ENCODE measurements at regions not wholly inside any gene's neighbourhood (a gene's known extent, or its start where the extent isn't known, plus 50 kb on each side); places are given as distances from the start of the nearest gene placed in this dataset.
A peak's percentile ranks its signal among the peaks of the same experiment; 100 is the strongest.

DNA sequence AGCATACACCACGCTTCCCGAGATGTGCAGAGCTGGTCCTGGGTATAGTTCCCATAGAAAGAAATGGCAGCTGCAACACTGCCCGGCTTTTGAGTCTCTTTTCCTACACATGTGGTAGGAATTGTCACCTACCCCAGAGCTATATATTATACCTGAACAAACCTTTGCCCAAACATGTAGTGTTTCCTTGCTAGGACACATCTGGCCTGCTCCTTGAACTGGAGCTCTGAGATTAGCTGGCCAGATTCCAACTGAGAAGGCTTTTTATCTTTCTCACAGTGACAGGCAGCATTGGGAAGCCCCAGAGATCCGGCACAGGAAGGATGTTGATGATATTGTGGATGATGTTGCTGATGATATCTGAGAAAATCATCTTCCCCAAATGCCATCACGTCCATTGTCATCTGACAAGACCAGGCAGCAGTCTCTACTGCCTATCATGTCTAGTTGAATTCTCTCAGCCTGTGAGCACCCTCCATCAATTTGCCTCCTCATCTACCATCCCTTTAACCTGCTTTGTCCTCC, 115.0 kb upstream of the SMYD2 start:
- H3K27ac ChIP-seq, result peak overlapping the region; percentile 3; the same call in 1 of the 2 replicates
- no peak overlapping the region for H3K4me3 ChIP-seq
- no peaks in the 10 kb centered on the region for H4K20me1 ChIP-seq
- no peaks in the 10 kb centered on the region for H3K27me3 ChIP-seq
- H3K4me2 ChIP-seq, result peak overlapping the region; percentile 51
- no peaks in the 10 kb centered on the region for H3K36me3 ChIP-seq
- no peaks in the 10 kb centered on the region for H3K9me3 ChIP-seq
- H3K9ac ChIP-seq, result no peak overlapping the region; the same call in 1 of the 2 replicates
- no peak for TF ChIP-seq Cebpa-rat (IDR thresholded peaks at IDR 0.05)
- H3K4me1 ChIP-seq, result peaks cover 48% of the 10 kb centered on the region

DNA sequence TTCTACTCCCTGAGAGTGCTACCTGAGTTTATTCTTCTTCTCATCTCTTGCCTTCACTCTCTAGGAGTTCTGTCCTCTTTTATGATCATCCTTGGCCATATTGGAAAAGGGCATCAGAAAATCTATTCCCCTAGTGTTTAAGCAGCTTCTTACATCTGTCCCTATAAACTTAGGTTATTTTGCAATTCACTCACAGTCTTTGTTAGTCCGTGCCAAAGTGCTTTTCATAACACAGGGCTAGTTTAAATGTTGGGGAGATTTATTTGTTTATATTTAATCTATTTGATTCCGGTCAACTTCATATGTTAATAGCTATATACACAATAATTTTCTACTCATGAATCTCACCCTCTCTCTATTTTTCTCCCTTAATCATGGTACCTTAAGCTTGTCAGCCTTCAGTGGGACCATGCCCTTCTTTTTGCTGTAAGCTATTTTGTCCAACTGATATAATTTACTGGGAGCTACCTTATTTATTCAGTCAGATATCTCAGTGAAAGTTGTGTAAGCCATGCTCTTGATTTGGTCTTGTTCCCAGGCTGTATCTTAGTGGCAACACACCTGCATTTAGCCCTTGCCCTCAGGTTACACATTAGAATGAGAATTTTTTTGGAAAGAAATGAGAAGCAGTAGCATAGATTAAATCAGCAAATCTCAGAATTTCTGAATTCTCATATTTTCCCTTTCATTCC, 106.3 kb upstream of the SMYD2 start:
- Histone ChIP-seq H3K36me3 (no peaks in the 10 kb centered on the region), H3K27me3 (no peaks in the 10 kb centered on the region), H3K4me3 (no peak overlapping the region), H3K9me3 (no peaks in the 10 kb centered on the region), H3K4me1 (no peaks in the 10 kb centered on the region), H3K4me2 (no peak overlapping the region), H3K9ac (no peak overlapping the region), H3K27ac (no peak overlapping the region), H4K20me1 (no peaks in the 10 kb centered on the region)
- TF ChIP-seq Cebpa-rat (IDR thresholded peaks at IDR 0.05), result no peak

DNA sequence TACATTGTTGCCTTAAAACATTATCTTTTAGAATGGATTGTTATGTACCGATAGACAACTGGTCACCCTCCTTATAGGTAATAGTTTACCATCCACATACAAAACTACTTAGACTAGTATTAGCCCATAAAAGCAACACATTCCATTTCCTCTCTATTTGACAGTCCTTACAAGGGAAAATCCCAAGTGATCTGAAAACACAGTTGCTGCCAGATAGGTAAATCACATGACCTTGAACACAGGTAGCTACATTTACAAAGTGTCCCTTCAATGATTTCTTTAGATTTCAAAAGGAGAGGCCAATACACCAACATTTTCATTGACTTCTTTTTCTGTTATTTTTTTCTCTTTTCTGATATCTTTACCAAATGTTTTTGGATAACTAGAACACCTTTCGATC, 102.9 kb upstream of the SMYD2 start:
- Histone ChIP-seq H3K36me3 (no peaks in the 10 kb centered on the region), H3K4me2 (no peak overlapping the region), H3K4me1 (peaks cover 4% of the 10 kb centered on the region; the same call in 1 of the 2 replicates), H3K27ac (no peak overlapping the region), H4K20me1 (no peaks in the 10 kb centered on the region), H3K27me3 (no peaks in the 10 kb centered on the region), H3K4me3 (no peak overlapping the region), H3K9me3 (peaks cover 15% of the 10 kb centered on the region), H3K9ac (no peak overlapping the region)
- no peak for TF ChIP-seq Cebpa-rat (IDR thresholded peaks at IDR 0.05)

- H3K27me3 ChIP-seq, result peaks cover 40% of the 10 kb centered on the region
- H3K4me3 ChIP-seq, result no peak overlapping the region
- no peak for TF ChIP-seq Cebpa-rat (IDR thresholded peaks at IDR 0.05)
- no peaks in the 10 kb centered on the region for H3K36me3 ChIP-seq
- no peaks in the 10 kb centered on the region for H4K20me1 ChIP-seq
- H3K9ac ChIP-seq, result no peak overlapping the region
- peaks cover 18% of the 10 kb centered on the region for H3K9me3 ChIP-seq
- H3K27ac ChIP-seq, result no peak overlapping the region
- H3K4me2 ChIP-seq, result no peak overlapping the region
- peaks cover 30% of the 10 kb centered on the region for H3K4me1 ChIP-seq
Observed at GRCh38 chr1:214184992-214185391, 96.0 kb upstream of the SMYD2 start.

DNA sequence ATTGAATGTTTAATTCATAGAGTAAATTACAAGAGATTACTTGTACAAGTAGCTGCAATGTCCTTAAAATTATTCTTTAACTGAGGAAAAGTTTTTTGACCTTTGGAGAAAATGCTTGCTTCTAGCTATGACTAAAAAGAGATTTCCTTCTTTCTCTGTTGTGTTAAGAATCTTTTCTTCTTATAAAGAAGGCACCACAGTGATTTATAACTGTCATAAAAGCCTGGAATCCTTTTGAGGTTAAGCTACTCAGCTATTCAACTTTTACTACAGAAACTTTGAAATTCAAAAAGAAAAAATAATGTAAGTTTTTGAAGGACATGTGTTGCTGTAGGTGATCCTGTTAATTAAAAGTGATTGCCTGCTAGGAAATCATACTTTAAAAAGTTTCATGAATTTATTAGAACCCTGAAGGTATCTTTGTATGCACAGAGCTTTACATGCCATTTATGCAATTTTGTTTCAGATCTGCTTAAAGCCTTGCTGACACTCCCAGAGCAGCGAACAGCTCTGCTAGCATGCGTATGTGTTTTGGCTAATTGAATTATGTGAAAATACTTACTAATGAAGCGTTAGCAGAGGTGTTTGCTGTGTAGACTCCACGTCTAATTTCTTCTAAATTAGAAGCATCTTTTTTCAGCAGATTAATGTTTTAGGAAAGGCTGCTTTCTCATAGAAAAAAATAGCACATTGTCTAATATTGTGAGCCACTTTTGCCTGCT, 94.7 kb upstream of the SMYD2 start:
- Histone ChIP-seq H4K20me1 (no peaks in the 10 kb centered on the region), H3K27ac (no peak overlapping the region), H3K4me1 (peaks cover 26% of the 10 kb centered on the region), H3K4me2 (peak overlapping the region; percentile 85; the same call in 1 of the 2 replicates), H3K36me3 (no peaks in the 10 kb centered on the region), H3K9ac (no peak overlapping the region), H3K4me3 (no peak overlapping the region), H3K9me3 (peaks cover 15% of the 10 kb centered on the region), H3K27me3 (peaks cover 40% of the 10 kb centered on the region)
- no peak for TF ChIP-seq Cebpa-rat (IDR thresholded peaks at IDR 0.05)

DNA sequence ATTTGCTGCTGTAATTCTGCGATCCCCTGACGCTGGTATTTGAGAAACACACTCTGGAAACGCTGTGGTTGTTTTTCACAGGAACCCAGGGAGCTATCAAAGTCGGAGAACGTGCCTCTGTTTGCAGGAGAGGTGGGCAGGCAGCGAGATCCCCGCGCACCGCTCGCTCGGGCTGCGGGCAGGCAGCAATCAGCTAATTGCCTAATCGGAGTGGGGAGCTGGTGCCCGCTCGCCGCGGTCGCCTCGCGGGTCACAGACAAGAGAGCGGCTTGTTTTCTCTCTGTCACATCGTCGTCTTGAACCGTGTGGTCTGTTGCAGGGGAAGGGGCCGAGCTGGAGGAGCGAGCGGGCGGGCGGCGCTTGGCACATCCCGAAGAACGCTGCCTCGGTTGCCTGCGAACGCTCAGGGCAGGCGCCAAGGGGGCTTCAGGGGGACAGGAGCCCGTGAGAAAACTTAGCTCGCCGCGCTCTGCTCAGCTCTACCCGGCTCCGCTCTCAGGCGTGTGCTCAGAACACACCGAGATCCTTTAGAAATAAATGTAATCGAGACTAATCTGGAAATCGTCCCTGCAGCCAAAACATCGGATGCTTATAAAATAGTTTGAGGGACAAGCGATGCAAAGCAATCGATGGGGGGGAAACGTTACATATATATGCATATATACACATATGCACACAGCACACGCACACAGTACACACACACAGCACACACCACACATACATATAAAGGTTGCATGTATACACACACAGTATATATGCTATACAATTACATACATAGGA, 93.6 kb upstream of the SMYD2 start:
- H3K9me3 ChIP-seq, result peaks cover 10% of the 10 kb centered on the region
- no peaks in the 10 kb centered on the region for H3K36me3 ChIP-seq
- TF ChIP-seq Cebpa-rat (IDR thresholded peaks at IDR 0.05), result no peak
- H3K4me1 ChIP-seq, result peaks cover 26% of the 10 kb centered on the region
- peaks cover 40% of the 10 kb centered on the region for H3K27me3 ChIP-seq
- H3K4me3 ChIP-seq, result peak overlapping the region; percentile 60
- no peaks in the 10 kb centered on the region for H4K20me1 ChIP-seq
- H3K9ac ChIP-seq, result peak overlapping the region; percentile 8; the same call in 1 of the 2 replicates
- H3K4me2 ChIP-seq, result peak overlapping the region; percentile 85
- no peak overlapping the region for H3K27ac ChIP-seq

GRCh38 chr1:214187933-214188332, 93.0 kb upstream of the SMYD2 start:
- H3K27ac ChIP-seq, result no peak overlapping the region
- H3K27me3 ChIP-seq, result peaks cover 40% of the 10 kb centered on the region
- no peak overlapping the region for H3K4me3 ChIP-seq
- H3K4me2 ChIP-seq, result peak overlapping the region; percentile 85
- no peaks in the 10 kb centered on the region for H4K20me1 ChIP-seq
- peaks cover 4% of the 10 kb centered on the region for H3K9me3 ChIP-seq
- no peak for TF ChIP-seq Cebpa-rat (IDR thresholded peaks at IDR 0.05)
- H3K4me1 ChIP-seq, result peaks cover 31% of the 10 kb centered on the region
- no peaks in the 10 kb centered on the region for H3K36me3 ChIP-seq
- no peak overlapping the region for H3K9ac ChIP-seq

- no peak overlapping the region for H3K9ac ChIP-seq
- TF ChIP-seq Cebpa-rat (IDR thresholded peaks at IDR 0.05), result no peak
Observed at GRCh38 chr1:214188835-214189234, 92.1 kb upstream of the SMYD2 start.

GRCh38 chr1:214192825-214193643, 87.9 kb upstream of the SMYD2 start:
- Histone ChIP-seq H3K27me3 (peaks cover 5% of the 10 kb centered on the region; the same call in 1 of the 2 replicates), H4K20me1 (no peaks in the 10 kb centered on the region), H3K36me3 (no peaks in the 10 kb centered on the region), H3K4me2 (peak overlapping the region; percentile 71), H3K4me1 (peaks cover 28% of the 10 kb centered on the region), H3K9me3 (peaks cover 8% of the 10 kb centered on the region; the same call in 1 of the 2 replicates), H3K27ac (no peak overlapping the region), H3K9ac (no peak overlapping the region), H3K4me3 (no peak overlapping the region)
- no peak for TF ChIP-seq Cebpa-rat (IDR thresholded peaks at IDR 0.05)

More at GRCh38 chr1:214188835-214189234, 92.1 kb upstream of the SMYD2 start:
- H3K36me3 ChIP-seq, result no peaks in the 10 kb centered on the region
- H3K4me3 ChIP-seq, result no peak overlapping the region
- peak overlapping the region; percentile 85 for H3K4me2 ChIP-seq
- H3K9me3 ChIP-seq, result no peaks in the 10 kb centered on the region; the same call in 1 of the 2 replicates
- peaks cover 40% of the 10 kb centered on the region for H3K4me1 ChIP-seq
- no peaks in the 10 kb centered on the region for H4K20me1 ChIP-seq
- H3K27ac ChIP-seq, result no peak overlapping the region
- H3K27me3 ChIP-seq, result peaks cover 40% of the 10 kb centered on the region
